GM13977 (cell line): ENCODE measurements at regions not wholly inside any gene's neighbourhood (a gene's known extent, or its start where the extent isn't known, plus 50 kb on each side); places are given as distances from the start of the nearest gene placed in this dataset.
"Not testable (repeated sequence)": the region's sequence is repeated elsewhere in the genome, so short reads cannot be mapped to it uniquely, and the experiment has no call there.

Source experiments
- DNase-seq: peaks from one replicate; pipeline ENCODE4 v3.0.0; 2012; ENCODE audit warnings: low spot score
- CTCF ChIP-seq: IDR thresholded peaks from 2 replicates; pipeline ENCODE4 v1.5.1; 2012; ENCODE audit warnings: mild to moderate bottlenecking, control low read depth; ENCODE audit not compliant: insufficient read depth; ENCODE audit errors: extremely low read depth, missing control alignments
- in situ Hi-C: fragments of 300-500 bp; cut with MboI; formaldehyde crosslinking; loops from one replicate; pipeline ENCODE4 v1.12.0; 2022; ENCODE audit warnings: low sequenced_read_pairs, low pct_unique_long_range_greater_than_20kb, mixed read lengths, inconsistent platforms; ENCODE audit not compliant: unreplicated experiment

GRCh38 chr18:51340332-51340731, 142.9 kb upstream of the MEX3C start:
- no peak for DNase-seq
- in situ Hi-C loops: no loop called here
- TF ChIP-seq CTCF: no peak

- no peak for TF ChIP-seq CTCF
- in situ Hi-C loops: no loop called here
- no peak for DNase-seq
Measured at GRCh38 chr18:51342815-51343214, 145.3 kb upstream of the MEX3C start.

- DNase-seq: no peak
- TF ChIP-seq CTCF: no peak
- in situ Hi-C loops: no loop called here
Measured at GRCh38 chr18:51345848-51346391, 148.4 kb upstream of the MEX3C start.

DNA sequence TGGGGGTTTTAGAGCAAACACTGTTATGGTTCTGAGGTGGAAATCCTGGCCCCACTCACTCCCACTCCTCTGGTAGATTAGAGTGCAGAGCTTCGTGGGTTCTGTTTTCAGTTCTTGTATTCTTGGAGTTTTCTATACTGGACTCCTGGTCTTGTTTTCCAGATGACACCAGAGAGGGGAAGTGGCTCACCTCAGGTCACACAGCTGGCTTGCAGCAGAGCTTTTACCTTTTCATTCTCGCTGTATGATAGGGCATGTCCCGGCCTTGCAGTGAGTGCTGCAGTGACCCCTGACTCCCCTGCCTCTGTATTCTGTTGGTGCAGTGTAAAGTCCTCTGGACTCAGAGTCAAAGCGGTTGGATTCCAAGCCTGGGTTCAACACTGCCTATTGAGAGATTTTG, 148.9 kb upstream of the MEX3C start:
- no peak for TF ChIP-seq CTCF
- no peak for DNase-seq
- in situ Hi-C loops: no loop called here

DNA sequence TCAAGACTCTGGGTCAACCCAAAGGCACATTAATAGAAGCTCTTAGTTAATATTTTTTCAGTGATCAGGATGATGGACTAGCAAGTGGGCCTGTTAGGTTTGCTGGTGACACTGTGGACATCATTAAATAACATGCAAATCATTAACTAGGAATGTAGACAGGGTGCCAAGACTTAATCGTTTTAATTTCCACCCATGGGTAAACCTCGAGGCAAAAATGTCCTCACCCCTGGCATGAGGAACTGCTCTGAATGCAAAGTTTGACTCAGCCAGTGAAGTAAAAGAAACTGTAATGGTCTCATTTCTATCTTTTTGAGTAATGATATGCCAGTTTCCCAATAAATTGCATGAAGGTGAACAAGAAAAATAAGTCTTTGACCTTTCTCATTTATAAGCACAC, 152.6 kb upstream of the MEX3C start:
- in situ Hi-C loops: no loop called here
- no peak for DNase-seq
- no peak for TF ChIP-seq CTCF

DNA sequence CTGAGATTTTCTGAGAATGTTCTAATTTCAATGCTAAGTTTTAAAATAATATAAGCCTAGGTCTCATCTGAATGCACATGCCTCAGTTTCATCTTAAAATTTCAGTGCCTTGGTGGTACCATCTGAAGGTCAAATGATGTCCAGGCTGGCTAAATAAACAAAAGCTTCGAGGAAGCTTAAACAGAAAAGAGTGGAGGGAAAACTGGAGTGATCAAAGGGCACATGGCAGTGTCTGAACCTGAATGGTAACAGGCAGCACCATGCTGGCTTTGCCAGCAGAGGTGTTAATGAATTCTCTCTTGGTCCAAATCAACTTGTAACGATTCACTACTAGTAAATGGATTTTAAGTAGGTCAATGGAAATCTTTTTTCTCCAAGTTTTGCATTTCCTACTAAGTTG, 158.4 kb upstream of the MEX3C start:
- in situ Hi-C loops: no loop called here
- TF ChIP-seq CTCF: no peak
- no peak for DNase-seq

- DNase-seq, in situ Hi-C loops: not testable (repeated sequence)
Measured at GRCh38 chr18:51360301-51360700, 162.8 kb upstream of the MEX3C start.
